ENCODE measurements at regions not wholly inside any gene's neighbourhood (a gene's known extent, or its start where the extent isn't known, plus 50 kb on each side); places are given as distances from the start of the nearest gene placed in this dataset.

DNA sequence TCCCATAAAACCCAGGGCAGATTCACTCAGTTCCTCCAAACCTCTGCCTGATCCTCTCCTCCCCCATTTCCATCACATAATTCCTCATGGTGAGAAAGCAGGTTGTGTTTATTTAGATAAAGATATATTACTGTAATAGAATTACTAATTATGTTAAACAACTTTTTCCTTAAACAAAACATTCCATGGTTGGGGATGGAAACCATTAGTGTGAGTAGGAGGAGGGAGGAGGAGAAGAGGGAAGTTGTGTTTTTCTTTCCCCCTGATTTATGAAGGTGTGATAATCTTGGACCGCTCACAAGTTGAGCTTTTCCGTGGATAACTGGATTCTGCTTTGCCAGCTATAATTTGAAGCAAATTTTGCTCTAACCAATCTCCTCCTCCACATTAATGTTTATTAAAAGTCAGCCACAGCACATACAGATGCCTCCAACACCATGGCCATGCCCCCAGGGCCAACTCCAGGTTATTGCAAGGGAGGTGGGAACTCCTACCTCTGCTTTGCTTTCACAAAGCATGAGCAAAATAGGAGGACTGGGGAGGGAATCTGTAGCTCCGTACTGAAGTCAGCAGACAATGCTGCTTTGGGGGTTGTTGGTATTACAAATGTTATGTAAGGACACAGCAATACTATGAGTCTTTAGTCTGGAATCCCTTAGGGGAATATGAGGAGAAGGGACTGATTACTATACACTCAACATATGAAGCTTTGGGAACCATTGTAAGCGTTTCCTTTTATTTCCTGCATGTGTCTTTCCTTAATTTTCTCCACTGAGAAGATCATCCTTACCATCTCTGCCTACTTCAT is 542.0 kb downstream of the DHX35 start:
- CTCF ChIA-PET: no interaction called here
- POLR2A ChIA-PET: no interaction called here

DNA sequence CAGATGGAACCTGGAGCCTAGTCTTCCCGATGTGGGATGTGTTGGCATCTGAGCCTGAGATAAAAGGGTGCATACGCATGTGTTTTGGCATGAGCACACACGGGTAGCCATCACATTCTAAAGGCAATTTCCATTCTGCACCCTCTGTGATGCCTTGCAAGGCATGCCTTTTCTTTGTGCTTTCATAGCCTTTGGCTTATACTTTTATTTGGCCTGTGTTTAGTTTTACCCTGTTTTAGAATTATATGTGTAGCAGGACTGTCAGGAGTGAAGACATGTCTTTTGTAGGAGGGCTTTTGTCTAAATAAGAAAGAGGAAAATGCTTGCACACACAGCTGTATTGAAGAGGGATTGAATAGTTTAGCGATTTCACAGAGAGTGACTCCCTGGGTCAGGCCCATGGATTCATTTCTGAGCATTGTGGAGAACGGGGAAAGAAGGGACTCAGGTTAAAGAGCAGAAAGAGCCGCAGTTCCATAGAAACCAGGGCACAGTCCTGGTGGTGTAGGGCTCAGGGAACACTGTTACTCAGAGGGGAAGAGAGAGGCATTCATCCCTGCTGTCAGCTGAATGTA is 530.2 kb downstream of the DHX35 start:
- ChIA-PET POLR2A (no interaction called here), CTCF (no interaction called here)

DNA sequence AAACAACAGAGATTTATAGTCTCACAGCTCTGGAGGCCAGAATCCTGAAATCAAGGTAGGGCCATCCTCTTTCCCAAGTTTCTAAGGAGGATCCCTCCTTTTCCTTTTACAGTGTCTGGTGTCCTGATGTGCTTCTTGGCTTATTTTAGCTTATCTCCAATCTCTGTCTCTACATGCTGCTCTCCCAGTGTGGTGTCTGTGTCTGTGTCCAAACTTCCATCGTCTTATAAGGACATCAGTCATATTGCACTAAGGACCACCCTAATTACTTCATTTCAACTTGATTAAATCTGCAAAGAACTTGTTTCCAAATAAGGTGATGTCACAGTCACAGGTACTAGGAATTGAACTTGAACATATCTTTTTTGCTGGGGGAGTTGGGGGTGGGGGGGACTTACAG is 529.6 kb downstream of the DHX35 start:
- POLR2A ChIA-PET: no interaction called here
- CTCF ChIA-PET: no interaction called here

DNA sequence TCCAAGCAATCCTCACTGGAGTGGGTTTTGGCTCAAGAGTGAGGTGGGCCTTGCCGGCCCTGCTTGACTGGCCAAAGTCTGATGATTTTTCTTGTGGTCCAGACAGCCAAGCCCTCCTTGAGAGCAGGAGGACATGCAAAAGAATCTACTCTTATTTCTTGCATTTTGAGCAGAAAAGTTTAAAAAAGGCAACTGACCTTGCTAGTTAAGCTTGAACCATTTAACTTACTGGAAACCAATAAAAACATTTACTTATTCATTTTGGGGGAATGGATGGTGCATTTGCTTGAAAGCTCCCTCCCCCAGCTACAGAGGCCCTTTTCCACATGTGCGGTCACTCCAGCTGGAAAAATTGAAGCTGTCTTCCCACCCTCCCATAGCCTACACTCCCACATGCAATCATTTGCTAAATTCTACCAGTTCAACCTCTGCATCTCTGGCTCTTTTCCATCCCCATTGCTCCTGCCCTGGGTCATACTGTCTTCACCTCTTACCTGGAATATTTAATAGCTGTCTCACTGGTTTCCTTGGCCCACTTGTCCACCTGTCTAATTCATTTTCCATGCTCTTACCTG is 527.9 kb downstream of the DHX35 start:
- POLR2A ChIA-PET: no interaction called here
- CTCF ChIA-PET: no interaction called here

GRCh38 chr20:39480276-39481043 is 518.3 kb downstream of the DHX35 start:
- ChIA-PET POLR2A (no interaction called here), CTCF (no interaction called here)

DNA sequence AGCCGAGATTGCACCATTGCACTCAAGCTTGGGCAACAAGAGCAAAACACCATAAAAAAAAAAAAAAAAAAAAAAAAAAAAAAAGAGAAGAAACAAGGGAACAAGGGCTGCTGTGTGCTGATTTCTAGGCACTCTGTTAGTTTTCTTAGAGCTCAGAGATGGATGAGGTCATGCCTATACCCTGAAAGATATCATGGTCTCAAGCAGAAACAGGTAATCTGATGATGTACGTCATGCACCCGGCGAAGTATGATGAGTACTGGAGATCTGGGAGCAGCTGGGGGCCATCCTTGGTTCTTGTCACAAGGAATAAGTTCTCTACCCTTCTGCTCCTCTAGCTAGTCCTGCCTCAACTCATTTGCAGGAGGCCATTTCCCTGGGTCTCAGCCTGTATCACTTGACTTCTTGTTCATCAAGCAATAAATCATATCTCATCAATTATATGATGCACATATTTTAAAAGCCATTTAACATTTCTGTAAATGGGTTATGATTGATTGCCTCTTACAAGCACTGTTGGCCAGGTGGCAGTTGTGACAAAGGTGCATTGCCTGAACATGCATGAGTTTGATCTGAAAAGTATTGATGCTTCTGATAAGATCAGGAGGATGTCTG is 517.2 kb downstream of the DHX35 start:
- ChIA-PET POLR2A (no interaction called here), CTCF (no interaction called here)

- CTCF ChIA-PET: no interaction called here
- POLR2A ChIA-PET: no interaction called here
These were observed 512.7 kb downstream of the DHX35 start for GRCh38 chr20:39474879-39475278.

- ChIA-PET POLR2A (no interaction called here), CTCF (no interaction called here)
These were observed 511.4 kb downstream of the DHX35 start for GRCh38 chr20:39473536-39473935.

DNA sequence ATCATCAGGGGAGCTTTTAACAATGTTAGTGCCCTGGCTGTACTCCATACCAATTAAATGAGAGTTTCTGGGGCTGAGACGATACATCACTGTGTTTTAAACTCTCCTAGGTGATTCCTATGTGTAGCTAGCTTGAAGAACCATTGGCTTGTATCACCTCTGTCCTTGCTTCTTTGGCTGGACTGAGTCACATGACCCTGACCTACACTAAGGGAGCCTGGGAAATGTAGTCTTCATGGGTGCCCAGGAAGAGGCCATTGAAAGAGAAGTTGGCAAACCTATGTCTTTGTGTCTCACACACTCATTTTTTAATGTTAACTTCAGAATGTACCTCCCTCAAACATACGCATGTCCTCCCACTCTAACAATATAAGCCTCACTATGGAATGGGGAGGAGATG is 506.6 kb downstream of the DHX35 start:
- ChIA-PET POLR2A (no interaction called here), CTCF (no interaction called here)

DNA sequence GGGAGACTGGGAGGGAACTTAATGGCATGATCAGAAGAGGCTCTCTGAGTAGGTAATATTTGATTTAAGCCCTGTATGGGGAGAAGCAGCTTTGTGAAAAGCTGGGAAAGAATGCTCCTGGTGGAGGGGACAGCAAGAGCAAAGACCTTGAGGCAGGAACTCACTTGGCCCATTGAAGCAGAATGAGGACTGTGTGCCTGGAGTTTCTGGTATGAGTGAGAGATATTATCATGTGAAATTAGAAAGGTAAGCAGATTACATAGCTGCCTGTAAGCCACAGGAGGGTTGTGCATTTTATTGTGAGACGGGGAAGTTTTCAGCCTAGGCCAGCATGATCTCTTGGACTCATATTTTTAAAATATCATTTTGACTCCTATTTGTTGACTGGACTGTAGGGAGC is 502.1 kb downstream of the DHX35 start:
- POLR2A ChIA-PET: no interaction called here
- CTCF ChIA-PET: no interaction called here

- CTCF ChIA-PET: no interaction called here
- POLR2A ChIA-PET: interaction anchor here (0.6 kb wide), 1 partner anchor 1725 kb away, joined by 6 read pairs; no protein-coding TSS in a partner anchor
These were observed 500.3 kb downstream of the DHX35 start for GRCh38 chr20:39462416-39462945.

GRCh38 chr20:39458452-39458851 is 496.3 kb downstream of the DHX35 start:
- POLR2A ChIA-PET: no interaction called here
- CTCF ChIA-PET: no interaction called here

DNA sequence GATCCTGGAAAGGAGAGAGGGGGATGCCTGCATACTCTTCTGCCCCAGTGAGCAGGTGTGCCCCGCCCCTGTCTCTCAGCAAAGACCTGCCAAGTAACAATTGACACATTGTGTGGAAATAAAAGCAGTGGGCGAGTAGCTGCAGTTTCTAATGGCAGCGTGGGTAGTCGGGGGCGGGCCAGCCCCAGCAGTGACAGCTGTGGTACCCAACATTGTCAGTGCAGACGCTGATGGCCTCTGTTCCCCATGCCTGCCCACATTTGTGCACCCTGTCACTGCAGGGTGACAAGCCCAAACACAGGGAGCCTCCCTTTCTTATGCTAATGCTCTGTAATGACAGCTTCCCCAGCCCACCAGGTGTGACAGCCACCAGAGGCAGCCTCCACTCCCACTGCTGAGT is 491.7 kb downstream of the DHX35 start:
- CTCF ChIA-PET: no interaction called here

DNA sequence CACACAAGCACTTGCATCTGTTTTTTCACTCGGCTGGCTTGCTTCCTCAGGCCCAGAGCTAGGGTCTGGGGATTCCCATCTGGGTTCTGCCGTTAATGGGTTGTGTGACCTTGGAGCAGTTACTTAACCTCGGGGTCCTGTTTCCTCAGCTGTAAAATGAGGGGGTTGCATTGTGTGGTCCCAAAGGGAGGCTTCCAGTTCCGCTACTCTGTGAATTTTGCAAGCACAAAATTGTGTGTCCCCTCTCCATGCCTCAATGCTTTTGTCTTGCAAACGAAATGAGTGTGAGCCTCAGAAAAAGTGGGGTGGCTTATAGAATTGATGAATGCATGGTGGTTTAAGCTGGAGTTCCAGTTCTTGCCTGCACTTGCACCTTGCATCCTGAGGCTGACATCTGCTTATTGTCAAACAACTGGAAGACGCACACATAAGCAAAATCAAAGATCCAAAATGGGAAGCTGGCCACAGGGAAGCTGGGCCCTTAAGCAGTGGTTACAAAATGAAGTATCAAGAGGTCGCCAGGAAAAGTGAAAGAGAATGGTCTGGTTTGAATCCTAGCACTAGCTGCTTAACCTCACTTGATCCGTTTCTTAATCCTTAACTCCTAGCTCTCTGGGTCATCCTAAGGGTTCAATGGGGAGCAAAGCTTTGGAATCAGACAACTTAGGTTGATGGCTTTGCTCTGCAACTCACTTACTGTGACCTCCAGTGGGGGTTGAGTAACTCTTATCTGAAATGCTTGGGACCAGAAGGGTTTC is 490.6 kb downstream of the DHX35 start:
- ChIA-PET CTCF (no interaction called here), POLR2A (no interaction called here)

More for the DNA sequence above, 491.7 kb downstream of the DHX35 start:
- POLR2A ChIA-PET: no interaction called here

DNA sequence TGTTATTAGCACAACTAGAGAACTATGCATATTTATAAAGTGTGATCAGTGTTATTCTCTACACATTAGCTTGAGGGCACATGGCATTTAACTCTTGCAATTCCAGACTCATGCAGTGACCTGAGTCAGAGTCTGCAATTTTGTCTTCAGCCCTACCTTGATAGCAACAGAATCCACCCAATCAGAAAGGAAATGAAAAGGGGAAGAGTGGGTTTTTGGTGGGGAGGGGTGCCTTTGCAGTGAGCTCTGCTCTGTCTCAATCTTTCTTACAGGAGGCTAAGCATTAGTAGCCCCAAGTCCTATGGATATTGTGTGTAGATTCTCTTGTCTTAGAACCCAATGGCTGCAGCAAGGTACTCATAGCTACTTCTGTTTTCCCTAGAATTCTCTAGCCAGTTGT is 489.2 kb downstream of the DHX35 start:
- CTCF ChIA-PET: no interaction called here
- POLR2A ChIA-PET: no interaction called here

GRCh38 chr20:39446397-39446796 is 484.3 kb downstream of the DHX35 start:
- POLR2A ChIA-PET: no interaction called here
- CTCF ChIA-PET: no interaction called here

- POLR2A ChIA-PET: no interaction called here
- CTCF ChIA-PET: no interaction called here
These were observed 483.0 kb downstream of the DHX35 start for GRCh38 chr20:39445095-39445494.

DNA sequence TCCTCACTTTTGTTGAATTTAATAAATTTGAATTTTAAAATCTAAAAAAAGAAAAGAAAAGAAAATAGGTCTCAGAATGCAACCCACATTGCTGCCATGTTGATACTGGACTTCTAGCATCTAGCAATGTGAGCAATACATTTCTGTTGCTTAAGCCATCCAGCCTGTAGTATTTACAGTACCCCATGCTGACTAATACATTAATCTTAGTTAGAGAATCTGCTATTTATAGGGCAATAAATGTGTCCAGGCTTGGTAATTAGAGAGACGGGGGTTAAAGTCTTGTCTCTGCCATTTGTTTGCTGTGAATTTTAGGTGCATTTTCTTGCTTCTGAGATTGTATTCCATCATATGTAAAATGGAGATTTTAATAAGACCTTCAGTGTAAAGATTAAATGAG is 471.3 kb downstream of the DHX35 start:
- ChIA-PET CTCF (no interaction called here), POLR2A (no interaction called here)

- ChIA-PET CTCF (no interaction called here), POLR2A (no interaction called here)
These were observed 469.1 kb downstream of the DHX35 start for GRCh38 chr20:39431091-39431880.
